Astrocyte (in vitro differentiated cells and primary cell): ENCODE measurements at regions not wholly inside any gene's neighbourhood (a gene's known extent, or its start where the extent isn't known, plus 50 kb on each side); places are given as distances from the start of the nearest gene placed in this dataset.

Experiments used
- EZH2 ChIP-seq: IDR thresholded peaks from 2 replicates; pipeline ENCODE4 v1.6.1; 2012; ENCODE audit warnings: mild to moderate bottlenecking, low read length, inconsistent platforms; ENCODE audit not compliant: insufficient read depth
- TF ChIP-seq, protein P1 (sequence below): IDR thresholded peaks from 2 replicates; pipeline ENCODE4 v1.5.1; 2011; ENCODE audit warnings: low read depth, mild to moderate bottlenecking, inconsistent platforms, low read length, moderate library complexity; ENCODE audit not compliant: insufficient read depth

DNA sequence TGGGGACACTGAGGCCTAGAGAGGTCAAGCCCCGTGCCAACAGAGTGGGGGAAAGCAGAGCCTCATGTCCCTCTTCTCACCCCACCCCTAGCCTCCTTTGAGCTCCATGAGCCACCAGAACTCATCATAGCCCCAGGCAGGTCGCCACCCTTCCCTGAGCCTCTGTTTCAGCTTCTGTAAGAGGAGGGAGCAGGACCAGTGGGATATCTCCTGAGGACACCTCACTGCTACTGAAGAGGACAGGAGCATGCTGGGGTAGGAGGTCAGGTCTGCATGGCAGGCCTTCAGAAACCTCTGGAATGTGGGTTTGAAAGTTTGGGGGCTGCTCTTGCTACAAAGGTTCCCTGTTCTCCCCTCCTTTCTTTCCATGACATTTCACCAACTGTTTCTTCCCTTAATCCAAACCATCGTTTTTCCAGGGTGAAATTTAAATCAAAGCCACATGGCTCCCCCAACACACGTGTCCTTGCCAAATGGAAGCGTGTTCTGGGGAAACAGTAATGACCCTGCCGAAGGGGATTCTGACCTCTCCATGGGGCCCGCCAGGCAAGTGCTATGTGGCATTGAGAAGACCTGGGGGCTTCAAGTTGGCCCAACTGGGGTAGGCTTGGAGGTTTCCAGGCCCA lies 88.1 kb upstream of the RUNX3 start:
- TF ChIP-seq EZH2 = no peak
- TF ChIP-seq, protein P1, sequence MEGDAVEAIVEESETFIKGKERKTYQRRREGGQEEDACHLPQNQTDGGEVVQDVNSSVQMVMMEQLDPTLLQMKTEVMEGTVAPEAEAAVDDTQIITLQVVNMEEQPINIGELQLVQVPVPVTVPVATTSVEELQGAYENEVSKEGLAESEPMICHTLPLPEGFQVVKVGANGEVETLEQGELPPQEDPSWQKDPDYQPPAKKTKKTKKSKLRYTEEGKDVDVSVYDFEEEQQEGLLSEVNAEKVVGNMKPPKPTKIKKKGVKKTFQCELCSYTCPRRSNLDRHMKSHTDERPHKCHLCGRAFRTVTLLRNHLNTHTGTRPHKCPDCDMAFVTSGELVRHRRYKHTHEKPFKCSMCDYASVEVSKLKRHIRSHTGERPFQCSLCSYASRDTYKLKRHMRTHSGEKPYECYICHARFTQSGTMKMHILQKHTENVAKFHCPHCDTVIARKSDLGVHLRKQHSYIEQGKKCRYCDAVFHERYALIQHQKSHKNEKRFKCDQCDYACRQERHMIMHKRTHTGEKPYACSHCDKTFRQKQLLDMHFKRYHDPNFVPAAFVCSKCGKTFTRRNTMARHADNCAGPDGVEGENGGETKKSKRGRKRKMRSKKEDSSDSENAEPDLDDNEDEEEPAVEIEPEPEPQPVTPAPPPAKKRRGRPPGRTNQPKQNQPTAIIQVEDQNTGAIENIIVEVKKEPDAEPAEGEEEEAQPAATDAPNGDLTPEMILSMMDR = no peak
